ENCODE measurements at regions not wholly inside any gene's neighbourhood (a gene's known extent, or its start where the extent isn't known, plus 50 kb on each side); places are given as distances from the start of the nearest gene placed in this dataset.

- Histone ChIP-seq H3K4me1 (ENCODE audit: control insufficient read depth, insufficient read depth, low read depth, low read length) (peaks cover 4% of the 10 kb centered on the region), H3K27ac (ENCODE audit: low read length, poor library complexity, severe bottlenecking) (no peak overlapping the region), H4K8ac (ENCODE audit: low read length) (no peak overlapping the region), H4K91ac (ENCODE audit: low read length) (no peak overlapping the region), H2BK15ac (ENCODE audit: low read depth, poor library complexity, severe bottlenecking) (no peak overlapping the region), H2BK12ac (ENCODE audit: low read length in 2 of 2) (no peak overlapping the region), H3K4ac (ENCODE audit: low read depth in 1 of 2, low read length in 2 of 2) (no peak overlapping the region), H3K4me3 (ENCODE audit: insufficient read depth in 1 of 2, low read depth in 1 of 2, low read length in 2 of 2) (peak overlapping the region in 1 of 2 experiments; percentile 31), H3K18ac (ENCODE audit: low read depth in 1 of 2, low read length in 2 of 2) (no peak overlapping the region), H3K9me3 (ENCODE audit: control insufficient read depth, low read length) (no peaks in the 10 kb centered on the region), H2AFZ (ENCODE audit: low read depth, low read length) (no peak overlapping the region), H3K4me2 (ENCODE audit: low read length, poor library complexity, severe bottlenecking) (peak overlapping the region; percentile 55), H2BK5ac (ENCODE audit: low read depth, low read length, poor library complexity, severe bottlenecking) (no peak overlapping the region), H2AK5ac (ENCODE audit: low read length, severe bottlenecking) (no peak overlapping the region), H3K14ac (ENCODE audit: low read length in 2 of 2) (no peak overlapping the region), H3K79me1 (replicated peaks; ENCODE audit: low read length, poor library complexity, severe bottlenecking) (no peaks in the 10 kb centered on the region), H3K9ac (ENCODE audit: low read length) (no peak overlapping the region), H3K36me3 (ENCODE audit: control insufficient read depth in 1 of 2, insufficient read depth in 2 of 2, low read depth in 1 of 2, low read length in 2 of 2) (no peaks in the 10 kb centered on the region), H2BK120ac (ENCODE audit: low read depth, low read length) (no peak overlapping the region), H3K27me3 (ENCODE audit: control insufficient read depth in 1 of 2, insufficient read depth in 1 of 2, low read length in 2 of 2) (no peaks in the 10 kb centered on the region), H3K23ac (ENCODE audit: low read length in 2 of 2) (no peak overlapping the region)
- DNase-seq = no peak
- WGBS = 62% methylated on average over 25 of the region's 28 CpGs
Measured at GRCh38 chr2:166610180-166610912, 116.3 kb upstream of the SCN7A start.

- DNase-seq = no peak
- Histone ChIP-seq H2BK12ac (ENCODE audit: low read length in 2 of 2) (no peak overlapping the region), H4K91ac (ENCODE audit: low read length) (no peak overlapping the region), H3K4me1 (ENCODE audit: control insufficient read depth, insufficient read depth, low read depth, low read length) (peaks cover 2% of the 10 kb centered on the region), H2AFZ (ENCODE audit: low read depth, low read length) (no peak overlapping the region), H2BK120ac (ENCODE audit: low read depth, low read length) (no peak overlapping the region), H3K14ac (ENCODE audit: low read length in 2 of 2) (no peak overlapping the region), H3K23ac (ENCODE audit: low read length in 2 of 2) (no peak overlapping the region), H3K9me3 (ENCODE audit: control insufficient read depth, low read length) (no peaks in the 10 kb centered on the region), H3K27ac (ENCODE audit: low read length, poor library complexity, severe bottlenecking) (no peak overlapping the region), H3K4me3 (ENCODE audit: insufficient read depth in 1 of 2, low read depth in 1 of 2, low read length in 2 of 2) (no peak overlapping the region), H3K18ac (ENCODE audit: low read depth in 1 of 2, low read length in 2 of 2) (no peak overlapping the region), H3K79me1 (replicated peaks; ENCODE audit: low read length, poor library complexity, severe bottlenecking) (no peaks in the 10 kb centered on the region), H3K4me2 (ENCODE audit: low read length, poor library complexity, severe bottlenecking) (no peak overlapping the region), H2BK5ac (ENCODE audit: low read depth, low read length, poor library complexity, severe bottlenecking) (no peak overlapping the region), H2AK5ac (ENCODE audit: low read length, severe bottlenecking) (no peak overlapping the region), H3K27me3 (ENCODE audit: control insufficient read depth in 1 of 2, insufficient read depth in 1 of 2, low read length in 2 of 2) (no peaks in the 10 kb centered on the region), H4K8ac (ENCODE audit: low read length) (no peak overlapping the region), H3K9ac (ENCODE audit: low read length) (no peak overlapping the region), H3K36me3 (ENCODE audit: control insufficient read depth in 1 of 2, insufficient read depth in 2 of 2, low read depth in 1 of 2, low read length in 2 of 2) (no peaks in the 10 kb centered on the region), H2BK15ac (ENCODE audit: low read depth, poor library complexity, severe bottlenecking) (no peak overlapping the region), H3K4ac (ENCODE audit: low read depth in 1 of 2, low read length in 2 of 2) (no peak overlapping the region)
- WGBS = 89% methylated on average over 21 of the region's 24 CpGs
Measured at GRCh38 chr2:166609183-166609959, 115.3 kb upstream of the SCN7A start.

GRCh38 chr2:166607880-166608279 lies 113.8 kb upstream of the SCN7A start:
- H4K91ac ChIP-seq (ENCODE audit: low read length) = no peak overlapping the region
- 92% methylated on average over 2 of the region's 2 CpGs for WGBS
- H2BK12ac ChIP-seq (ENCODE audit: low read length in 2 of 2) = no peak overlapping the region
- no peak overlapping the region for H3K18ac ChIP-seq (ENCODE audit: low read depth in 1 of 2, low read length in 2 of 2)
- no peak overlapping the region for H2AK5ac ChIP-seq (ENCODE audit: low read length, severe bottlenecking)
- H2BK5ac ChIP-seq (ENCODE audit: low read depth, low read length, poor library complexity, severe bottlenecking) = no peak overlapping the region
- no peak overlapping the region for H3K23ac ChIP-seq (ENCODE audit: low read length in 2 of 2)
- DNase-seq = no peak
- no peaks in the 10 kb centered on the region for H3K79me1 ChIP-seq (replicated peaks; ENCODE audit: low read length, poor library complexity, severe bottlenecking)
- no peaks in the 10 kb centered on the region for H3K27me3 ChIP-seq (ENCODE audit: control insufficient read depth in 1 of 2, insufficient read depth in 1 of 2, low read length in 2 of 2)
- no peak overlapping the region for H2BK15ac ChIP-seq (ENCODE audit: low read depth, poor library complexity, severe bottlenecking)
- no peak overlapping the region for H3K9ac ChIP-seq (ENCODE audit: low read length)
- no peak overlapping the region for H2AFZ ChIP-seq (ENCODE audit: low read depth, low read length)
- no peak overlapping the region for H3K4ac ChIP-seq (ENCODE audit: low read depth in 1 of 2, low read length in 2 of 2)
- no peak overlapping the region for H2BK120ac ChIP-seq (ENCODE audit: low read depth, low read length)
- H3K36me3 ChIP-seq (ENCODE audit: control insufficient read depth in 1 of 2, insufficient read depth in 2 of 2, low read depth in 1 of 2, low read length in 2 of 2) = no peaks in the 10 kb centered on the region
- no peak overlapping the region for H3K4me3 ChIP-seq (ENCODE audit: insufficient read depth in 1 of 2, low read depth in 1 of 2, low read length in 2 of 2)
- peaks cover 2% of the 10 kb centered on the region for H3K4me1 ChIP-seq (ENCODE audit: control insufficient read depth, insufficient read depth, low read depth, low read length)
- H3K27ac ChIP-seq (ENCODE audit: low read length, poor library complexity, severe bottlenecking) = no peak overlapping the region
- H3K14ac ChIP-seq (ENCODE audit: low read length in 2 of 2) = no peak overlapping the region
- no peaks in the 10 kb centered on the region for H3K9me3 ChIP-seq (ENCODE audit: control insufficient read depth, low read length)
- no peak overlapping the region for H3K4me2 ChIP-seq (ENCODE audit: low read length, poor library complexity, severe bottlenecking)
- H4K8ac ChIP-seq (ENCODE audit: low read length) = no peak overlapping the region

GRCh38 chr2:166593403-166593802 lies 99.4 kb upstream of the SCN7A start:
- 23% methylated on average over 1 of the region's 1 CpG for WGBS
- no peak overlapping the region for H2BK15ac ChIP-seq (ENCODE audit: low read depth, poor library complexity, severe bottlenecking)

More at GRCh38 chr2:166593403-166593802, 99.4 kb upstream of the SCN7A start:
- no peak overlapping the region for H3K23ac ChIP-seq (ENCODE audit: low read length in 2 of 2)
- H2AFZ ChIP-seq (ENCODE audit: low read depth, low read length) = no peak overlapping the region
- no peak overlapping the region for H3K18ac ChIP-seq (ENCODE audit: low read depth in 1 of 2, low read length in 2 of 2)
- H4K8ac ChIP-seq (ENCODE audit: low read length) = no peak overlapping the region
- H3K36me3 ChIP-seq (ENCODE audit: control insufficient read depth in 1 of 2, insufficient read depth in 2 of 2, low read depth in 1 of 2, low read length in 2 of 2) = no peaks in the 10 kb centered on the region
- no peak overlapping the region for H3K9ac ChIP-seq (ENCODE audit: low read length)
- no peak overlapping the region for H2BK120ac ChIP-seq (ENCODE audit: low read depth, low read length)
- no peak overlapping the region for H3K27ac ChIP-seq (ENCODE audit: low read length, poor library complexity, severe bottlenecking)
- DNase-seq = peak; percentile 60
- no peak overlapping the region for H2BK5ac ChIP-seq (ENCODE audit: low read depth, low read length, poor library complexity, severe bottlenecking)
- H4K91ac ChIP-seq (ENCODE audit: low read length) = no peak overlapping the region
- no peak overlapping the region for H3K4me2 ChIP-seq (ENCODE audit: low read length, poor library complexity, severe bottlenecking)
- H3K4me3 ChIP-seq (ENCODE audit: insufficient read depth in 1 of 2, low read depth in 1 of 2, low read length in 2 of 2) = no peak overlapping the region
- H3K4me1 ChIP-seq (ENCODE audit: control insufficient read depth, insufficient read depth, low read depth, low read length) = no peaks in the 10 kb centered on the region
- H3K4ac ChIP-seq (ENCODE audit: low read depth in 1 of 2, low read length in 2 of 2) = no peak overlapping the region
- no peaks in the 10 kb centered on the region for H3K27me3 ChIP-seq (ENCODE audit: control insufficient read depth in 1 of 2, insufficient read depth in 1 of 2, low read length in 2 of 2)
- H3K79me1 ChIP-seq (replicated peaks; ENCODE audit: low read length, poor library complexity, severe bottlenecking) = no peaks in the 10 kb centered on the region
- no peak overlapping the region for H3K14ac ChIP-seq (ENCODE audit: low read length in 2 of 2)
- no peak overlapping the region for H2BK12ac ChIP-seq (ENCODE audit: low read length in 2 of 2)
- peaks cover 15% of the 10 kb centered on the region for H3K9me3 ChIP-seq (ENCODE audit: control insufficient read depth, low read length)
- H2AK5ac ChIP-seq (ENCODE audit: low read length, severe bottlenecking) = no peak overlapping the region

All from mesenchymal stem cell (in vitro differentiated cells and primary cell).